Nephron progenitor cell (in vitro differentiated cells): ENCODE measurements at regions not wholly inside any gene's neighbourhood (a gene's known extent, or its start where the extent isn't known, plus 50 kb on each side); places are given as distances from the start of the nearest gene placed in this dataset.

Experiments
- DNase-seq: peaks from one replicate; pipeline ENCODE4 v3.0.0; 2021
- H3K27ac Mint-ChIP-seq: 2 replicates; pipeline ENCODE4 v1.8.0; 2021; ENCODE audit warnings: mild to moderate bottlenecking, moderate library complexity, mixed read lengths
- H3K27me3 Mint-ChIP-seq: 2 replicates; pipeline ENCODE4 v1.8.0; 2021; ENCODE audit warnings: mild to moderate bottlenecking, low read depth, mixed read lengths; ENCODE audit not compliant: poor library complexity
- H3K36me3 Mint-ChIP-seq: 2 replicates; pipeline ENCODE4 v1.8.0; 2021; ENCODE audit warnings: low read depth, mixed read lengths
- H3K4me1 Mint-ChIP-seq: 2 replicates; pipeline ENCODE4 v1.8.0; 2021; ENCODE audit warnings: mixed read lengths
- H3K4me3 Mint-ChIP-seq: 2 replicates; pipeline ENCODE4 v1.8.0; 2021; ENCODE audit warnings: mild to moderate bottlenecking, moderate library complexity, mixed read lengths
- H3K9me3 Mint-ChIP-seq: 2 replicates; pipeline ENCODE4 v1.8.0; 2021; ENCODE audit warnings: mild to moderate bottlenecking, moderate library complexity, mixed read lengths
- CTCF ChIP-seq: fragments of 200-600 bp; sonication (generic); IDR thresholded peaks from 2 replicates; pipeline ENCODE4 v1.5.0; 2021; ENCODE audit warnings: antibody characterized with exemption

GRCh38 chr3:18797378-18797777 is 350.9 kb upstream of the KCNH8 start:
- Mint-ChIP-seq H3K4me1 (no peaks in the 10 kb centered on the region), H3K36me3 (no peaks in the 10 kb centered on the region), H3K4me3 (no peak overlapping the region), H3K27ac (no peak overlapping the region), H3K9me3 (no peaks in the 10 kb centered on the region), H3K27me3 (peaks cover 6% of the 10 kb centered on the region)
- TF ChIP-seq CTCF, result no peak
- DNase-seq, result no peak

GRCh38 chr3:18795078-18795477 is 353.2 kb upstream of the KCNH8 start:
- Mint-ChIP-seq H3K4me3 (no peak overlapping the region), H3K36me3 (no peaks in the 10 kb centered on the region), H3K9me3 (no peaks in the 10 kb centered on the region), H3K27me3 (peaks cover 6% of the 10 kb centered on the region), H3K4me1 (no peaks in the 10 kb centered on the region), H3K27ac (no peak overlapping the region)
- DNase-seq, result no peak
- no peak for TF ChIP-seq CTCF

- Mint-ChIP-seq H3K36me3 (no peaks in the 10 kb centered on the region), H3K27ac (no peak overlapping the region), H3K4me1 (no peaks in the 10 kb centered on the region), H3K9me3 (no peaks in the 10 kb centered on the region), H3K4me3 (no peak overlapping the region), H3K27me3 (peaks cover 6% of the 10 kb centered on the region)
- TF ChIP-seq CTCF, result no peak
- no peak for DNase-seq
These were observed 356.6 kb upstream of the KCNH8 start for GRCh38 chr3:18791752-18792151.

- TF ChIP-seq CTCF, result no peak
- no peak for DNase-seq
- H3K4me3 Mint-ChIP-seq, result no peak overlapping the region
- no peaks in the 10 kb centered on the region for H3K36me3 Mint-ChIP-seq
- H3K27ac Mint-ChIP-seq, result no peak overlapping the region
- no peaks in the 10 kb centered on the region for H3K9me3 Mint-ChIP-seq
- H3K27me3 Mint-ChIP-seq, result peaks cover 6% of the 10 kb centered on the region
- no peaks in the 10 kb centered on the region for H3K4me1 Mint-ChIP-seq
These were observed 357.1 kb upstream of the KCNH8 start for GRCh38 chr3:18791182-18791581.

- Mint-ChIP-seq H3K4me1 (no peaks in the 10 kb centered on the region), H3K36me3 (no peaks in the 10 kb centered on the region), H3K9me3 (no peaks in the 10 kb centered on the region), H3K4me3 (no peak overlapping the region), H3K27ac (no peak overlapping the region), H3K27me3 (peaks cover 6% of the 10 kb centered on the region)
- no peak for TF ChIP-seq CTCF
- DNase-seq, result no peak
These were observed 357.9 kb upstream of the KCNH8 start for GRCh38 chr3:18790384-18790783.

GRCh38 chr3:18789734-18790133 is 358.6 kb upstream of the KCNH8 start:
- no peak for DNase-seq
- TF ChIP-seq CTCF, result no peak
- no peaks in the 10 kb centered on the region for H3K9me3 Mint-ChIP-seq
- H3K4me3 Mint-ChIP-seq, result no peak overlapping the region
- peaks cover 6% of the 10 kb centered on the region for H3K27me3 Mint-ChIP-seq
- H3K27ac Mint-ChIP-seq, result no peak overlapping the region
- no peaks in the 10 kb centered on the region for H3K36me3 Mint-ChIP-seq
- H3K4me1 Mint-ChIP-seq, result no peaks in the 10 kb centered on the region
